GM18511 (cell line): ENCODE measurements at regions not wholly inside any gene's neighbourhood (a gene's known extent, or its start where the extent isn't known, plus 50 kb on each side); places are given as distances from the start of the nearest gene placed in this dataset.

Experiments
- ATAC-seq: cut with Tn5 transposase; IDR thresholded peaks from one replicate; pipeline ENCODE4 v1.9.1; 2021; ENCODE audit warnings: mild to moderate bottlenecking, moderate library complexity; ENCODE audit not compliant: unreplicated experiment

- ATAC-seq = no peak
Measured at GRCh38 chr18:10032331-10033015, 118.7 kb downstream of the VAPA start.

GRCh38 chr18:10033016-10033399 lies 119.2 kb downstream of the VAPA start:
- no peak for ATAC-seq

DNA sequence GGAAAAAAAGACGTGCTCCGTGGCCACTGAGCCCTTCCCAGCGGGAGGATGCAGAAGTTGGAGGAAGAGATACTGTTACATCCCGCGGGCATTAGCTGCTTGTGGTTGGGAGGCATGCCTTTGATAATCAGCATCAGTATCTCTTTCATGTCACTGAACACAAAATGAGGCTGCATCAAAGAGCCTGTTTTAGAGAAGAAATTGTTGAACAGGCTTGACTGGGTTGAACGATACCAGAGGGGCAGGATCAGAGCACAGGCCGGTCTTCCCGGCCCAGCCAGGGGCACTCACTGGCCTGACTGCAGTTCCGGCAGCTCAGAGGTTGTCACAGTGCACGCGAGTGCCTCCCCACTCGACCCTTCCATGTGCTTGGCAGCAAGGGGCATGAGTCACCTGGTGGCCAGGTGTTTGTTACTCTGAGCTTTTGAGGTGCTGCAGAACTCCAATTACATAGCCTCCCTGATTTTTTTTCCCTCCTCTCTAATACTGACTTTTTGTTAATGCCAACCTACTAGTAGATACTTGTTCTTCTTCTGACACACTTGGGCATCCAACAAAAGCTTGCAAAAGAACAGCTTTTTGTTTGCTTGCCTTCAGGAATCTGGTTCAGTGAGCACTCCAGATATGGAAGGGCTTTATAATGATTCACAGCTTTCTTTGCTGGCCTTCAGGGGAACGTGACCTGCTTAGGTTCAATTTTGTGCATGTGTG lies 121.6 kb downstream of the VAPA start:
- ATAC-seq = no peak

GRCh38 chr18:10036479-10036878 lies 122.7 kb downstream of the VAPA start:
- ATAC-seq = no peak

- no peak for ATAC-seq
Measured at GRCh38 chr18:10037181-10037580, 123.4 kb downstream of the VAPA start.

GRCh38 chr18:10038268-10038667 lies 124.5 kb downstream of the VAPA start:
- ATAC-seq = no peak

- ATAC-seq = no peak
Measured at GRCh38 chr18:10040287-10041011, 126.6 kb downstream of the VAPA start.

GRCh38 chr18:10041180-10041579 lies 127.4 kb downstream of the VAPA start:
- no peak for ATAC-seq

GRCh38 chr18:10042492-10042891 lies 128.7 kb downstream of the VAPA start:
- no peak for ATAC-seq

DNA sequence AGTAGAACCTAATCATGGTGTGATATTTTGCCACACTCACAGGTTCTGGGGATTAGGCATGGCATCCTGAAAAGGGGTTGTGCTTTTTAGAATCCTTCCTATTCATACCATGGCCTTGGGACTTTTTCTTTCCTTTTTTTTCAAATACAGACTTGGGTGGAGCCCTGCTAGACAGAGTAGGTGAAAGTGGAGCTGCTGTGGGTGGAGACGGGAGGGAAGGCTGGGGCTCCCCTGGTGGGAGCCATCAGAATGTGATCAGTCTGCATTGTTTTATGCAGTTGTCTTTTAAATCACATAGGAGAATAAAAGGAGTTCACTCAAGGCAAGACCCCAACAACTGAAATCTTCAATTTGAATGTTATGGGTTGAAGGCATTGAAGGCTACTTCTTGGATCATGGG lies 130.2 kb downstream of the VAPA start:
- ATAC-seq = no peak

DNA sequence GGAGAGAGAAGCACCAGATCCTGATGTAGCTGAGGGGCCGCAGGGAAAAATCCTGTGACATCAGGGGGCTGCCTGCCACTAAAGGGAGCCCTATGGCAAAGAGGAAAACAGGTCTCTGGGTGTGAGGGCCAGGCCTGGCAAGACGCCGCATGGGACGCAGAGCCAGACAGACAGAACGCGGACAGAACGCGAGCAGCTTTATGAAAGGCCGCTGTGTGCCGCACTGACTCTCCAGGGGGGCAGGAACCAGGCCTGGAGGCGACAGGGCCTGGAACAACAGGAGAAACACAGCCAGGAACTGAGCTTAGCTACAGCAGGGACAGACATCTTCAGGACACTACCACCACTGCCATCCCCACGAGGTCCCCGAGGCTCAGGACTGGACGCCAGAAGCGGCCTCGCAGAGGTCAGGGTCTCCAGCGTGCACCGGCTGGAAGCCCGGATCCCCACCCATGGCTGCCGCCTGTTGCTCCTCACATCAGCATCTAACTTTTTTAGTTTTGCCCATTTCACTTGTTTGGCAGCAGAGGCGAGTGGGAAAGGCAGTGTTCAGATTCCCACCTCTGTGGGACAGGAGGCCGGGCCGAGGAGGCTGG lies 131.6 kb downstream of the VAPA start:
- no peak for ATAC-seq

DNA sequence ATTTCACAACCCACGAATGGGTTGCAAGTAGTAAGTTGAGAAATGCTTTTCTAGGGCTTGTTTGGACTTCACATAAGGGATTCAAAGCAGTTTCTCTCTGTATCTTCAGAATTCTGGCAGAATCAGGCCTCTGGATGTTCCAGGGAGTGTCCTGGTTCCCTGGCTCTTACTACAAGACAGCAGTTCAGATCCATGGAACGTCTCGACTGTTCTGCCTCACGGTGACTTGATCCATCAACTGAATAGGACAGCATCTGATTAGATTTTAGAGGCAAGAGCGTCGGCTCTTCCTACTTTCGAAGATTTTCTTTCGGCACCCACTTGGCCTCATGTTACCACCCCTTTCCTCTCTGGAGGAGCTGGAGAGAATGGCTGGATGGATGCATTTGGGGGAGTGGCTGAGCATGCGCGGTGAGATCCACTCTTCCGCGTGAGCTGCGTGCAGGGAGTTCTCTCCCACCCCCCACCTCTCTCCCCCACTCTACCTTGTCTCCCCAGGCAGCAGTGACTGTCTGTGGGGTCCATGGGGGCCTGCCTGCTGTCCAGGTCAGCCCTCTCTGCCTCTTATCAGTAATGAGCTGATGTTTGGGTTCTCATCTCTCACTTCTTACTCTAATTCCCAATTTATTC lies 132.5 kb downstream of the VAPA start:
- ATAC-seq = no peak

DNA sequence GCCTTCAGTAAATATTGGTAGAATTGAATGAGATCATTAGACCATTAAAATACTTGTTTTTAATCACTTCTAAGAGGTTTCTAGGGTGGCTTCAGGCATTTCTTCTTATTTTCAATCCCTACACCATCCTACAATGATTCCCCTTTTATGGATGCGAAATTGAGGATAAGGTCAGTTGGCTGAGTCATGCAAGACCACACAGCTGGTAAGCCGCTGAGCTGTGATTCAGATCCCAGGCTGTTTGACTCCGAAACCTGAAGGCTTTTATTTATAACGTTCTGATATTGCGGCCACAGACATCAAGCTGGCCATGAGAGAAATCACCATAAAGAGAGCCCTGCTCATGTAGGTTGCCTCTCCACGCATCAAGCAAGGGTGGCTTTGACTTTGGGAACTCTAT lies 133.4 kb downstream of the VAPA start:
- no peak for ATAC-seq

DNA sequence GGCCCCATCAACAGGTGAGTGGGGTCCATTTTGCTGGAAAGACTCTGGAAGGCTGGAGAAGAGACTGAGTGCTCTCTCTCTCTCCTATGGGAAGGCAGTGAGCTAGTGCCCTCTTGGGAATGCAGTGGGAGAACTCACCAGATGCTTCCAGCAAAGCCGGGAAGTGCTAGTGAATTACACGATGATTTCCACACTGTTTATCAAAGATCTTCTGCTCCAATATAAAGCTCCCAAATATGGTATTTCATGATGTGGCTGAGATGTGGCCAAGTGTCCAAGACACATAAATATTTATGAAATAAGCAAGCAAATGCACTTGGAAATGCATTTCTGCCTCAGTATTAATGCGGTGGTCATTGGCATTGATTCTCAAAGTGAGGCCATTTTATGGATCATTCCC lies 135.9 kb downstream of the VAPA start:
- no peak for ATAC-seq

- ATAC-seq = no peak
Measured at GRCh38 chr18:10050956-10051355, 137.1 kb downstream of the VAPA start.

GRCh38 chr18:10051877-10052631 lies 138.2 kb downstream of the VAPA start:
- ATAC-seq = no peak

DNA sequence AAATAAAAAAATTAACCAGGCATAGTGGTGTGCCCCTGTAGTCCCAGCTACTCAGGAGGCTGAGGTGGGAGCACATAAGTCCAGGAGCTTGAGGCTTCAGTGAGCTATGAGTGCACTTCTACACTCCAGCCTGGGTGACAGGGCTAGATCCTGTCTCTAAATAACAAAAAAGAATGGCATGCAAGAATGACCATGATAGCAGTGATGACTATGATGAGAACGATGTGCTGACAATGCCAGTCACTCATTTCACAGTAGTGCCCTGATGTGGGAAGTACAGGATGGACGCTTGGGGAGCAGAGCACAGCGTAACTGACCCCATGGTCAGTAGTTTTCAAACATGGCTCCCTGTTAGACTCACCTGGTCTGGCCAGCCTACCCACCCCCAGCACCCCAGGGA lies 139.1 kb downstream of the VAPA start:
- ATAC-seq = no peak

DNA sequence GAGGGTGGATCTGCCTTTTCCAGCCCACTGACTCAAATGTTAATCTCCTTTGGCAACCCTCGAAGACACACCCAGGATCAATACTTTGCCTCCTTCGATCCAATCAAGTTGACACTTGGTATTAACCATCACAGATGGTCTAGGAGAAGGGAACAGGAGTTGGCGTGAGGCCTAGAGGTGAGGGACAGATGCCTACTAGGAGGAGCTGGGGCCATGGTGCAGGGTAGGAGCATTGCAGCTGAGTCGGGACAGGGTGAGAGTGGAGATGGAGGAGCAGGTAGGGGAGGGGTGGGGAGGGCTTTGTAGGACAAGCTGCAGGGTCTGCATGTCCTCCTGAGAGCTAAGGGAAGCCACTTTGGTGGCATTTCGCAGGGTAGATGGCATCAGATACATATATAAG lies 140.0 kb downstream of the VAPA start:
- no peak for ATAC-seq

GRCh38 chr18:10054366-10054765 lies 140.6 kb downstream of the VAPA start:
- no peak for ATAC-seq

GRCh38 chr18:10055125-10055750 lies 141.4 kb downstream of the VAPA start:
- ATAC-seq = no peak
